ENCODE measurements at regions not wholly inside any gene's neighbourhood (a gene's known extent, or its start where the extent isn't known, plus 50 kb on each side); places are given as distances from the start of the nearest gene placed in this dataset.

- Histone ChIP-seq H3K27me3 (replicated peaks; ENCODE audit: control insufficient read depth, insufficient read depth, low read length) (no peaks in the 10 kb centered on the region), H3K36me3 (ENCODE audit: control insufficient read depth, insufficient read depth, low read length) (no peaks in the 10 kb centered on the region), H3K4me3 (replicated peaks; ENCODE audit: low read depth, low read length) (no peak overlapping the region)
- DNase-seq (ENCODE audit: extremely low read depth, insufficient read length) = no peak
- no peak for TF ChIP-seq CTCF (IDR thresholded peaks at IDR 0.05; ENCODE audit: insufficient read depth, low read length, poor library complexity, severe bottlenecking)
These were observed 243.5 kb downstream of the ICE1 start for GRCh38 chr5:5666076-5666365.

- TF ChIP-seq CTCF (IDR thresholded peaks at IDR 0.05; ENCODE audit: insufficient read depth, low read length, poor library complexity, severe bottlenecking) = no peak
- H3K36me3 ChIP-seq (ENCODE audit: control insufficient read depth, insufficient read depth, low read length) = no peaks in the 10 kb centered on the region
- no peak for DNase-seq (ENCODE audit: extremely low read depth, insufficient read length)
- no peaks in the 10 kb centered on the region for H3K27me3 ChIP-seq (replicated peaks; ENCODE audit: control insufficient read depth, insufficient read depth, low read length)
- H3K4me3 ChIP-seq (replicated peaks; ENCODE audit: low read depth, low read length) = no peak overlapping the region
These were observed 243.0 kb downstream of the ICE1 start for GRCh38 chr5:5665225-5666075.

- no peak for TF ChIP-seq CTCF (IDR thresholded peaks at IDR 0.05; ENCODE audit: insufficient read depth, low read length, poor library complexity, severe bottlenecking)
- no peak for DNase-seq (ENCODE audit: extremely low read depth, insufficient read length)
These were observed 236.5 kb downstream of the ICE1 start for GRCh38 chr5:5658889-5659465.

GRCh38 chr5:5658226-5658625, 235.7 kb downstream of the ICE1 start:
- Histone ChIP-seq H3K36me3 (ENCODE audit: control insufficient read depth, insufficient read depth, low read length) (no peaks in the 10 kb centered on the region), H3K4me3 (replicated peaks; ENCODE audit: low read depth, low read length) (no peak overlapping the region; the same call in 1 of the 2 replicates), H3K27me3 (replicated peaks; ENCODE audit: control insufficient read depth, insufficient read depth, low read length) (no peaks in the 10 kb centered on the region)
- no peak for DNase-seq (ENCODE audit: extremely low read depth, insufficient read length)
- TF ChIP-seq CTCF (IDR thresholded peaks at IDR 0.05; ENCODE audit: insufficient read depth, low read length, poor library complexity, severe bottlenecking) = no peak

More at GRCh38 chr5:5658889-5659465, 236.5 kb downstream of the ICE1 start:
- H3K27me3 ChIP-seq (replicated peaks; ENCODE audit: control insufficient read depth, insufficient read depth, low read length) = no peaks in the 10 kb centered on the region
- H3K36me3 ChIP-seq (ENCODE audit: control insufficient read depth, insufficient read depth, low read length) = no peaks in the 10 kb centered on the region
- H3K4me3 ChIP-seq (replicated peaks; ENCODE audit: low read depth, low read length) = no peak overlapping the region

DNA sequence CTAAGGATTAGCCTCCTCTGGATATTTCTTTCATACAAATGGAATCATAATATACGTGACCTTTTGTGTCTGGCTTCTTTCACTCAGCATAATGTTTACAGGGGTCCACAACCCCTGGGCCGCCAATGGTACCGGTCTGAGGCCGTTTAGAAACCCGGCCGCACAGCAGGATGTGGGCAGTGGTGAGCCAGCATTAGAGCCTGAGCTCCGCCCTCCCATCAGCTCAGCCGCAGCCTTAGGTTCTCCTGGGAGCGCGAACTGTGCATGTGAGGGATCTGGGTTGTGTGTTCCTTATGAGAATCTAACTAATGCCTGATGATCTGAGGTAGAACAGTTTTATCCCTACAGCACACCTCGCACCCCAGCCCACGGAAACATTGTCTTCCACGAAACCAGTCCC, 229.7 kb downstream of the ICE1 start:
- no peak for TF ChIP-seq CTCF (IDR thresholded peaks at IDR 0.05; ENCODE audit: insufficient read depth, low read length, poor library complexity, severe bottlenecking)
- H3K36me3 ChIP-seq (ENCODE audit: control insufficient read depth, insufficient read depth, low read length) = no peaks in the 10 kb centered on the region
- no peak for DNase-seq (ENCODE audit: extremely low read depth, insufficient read length)
- H3K27me3 ChIP-seq (replicated peaks; ENCODE audit: control insufficient read depth, insufficient read depth, low read length) = no peaks in the 10 kb centered on the region
- H3K4me3 ChIP-seq (replicated peaks; ENCODE audit: low read depth, low read length) = no peak overlapping the region
